Fibroblast of lung (primary cell): ENCODE measurements at regions not wholly inside any gene's neighbourhood (a gene's known extent, or its start where the extent isn't known, plus 50 kb on each side); places are given as distances from the start of the nearest gene placed in this dataset.
"Not testable (repeated sequence)": the region's sequence is repeated elsewhere in the genome, so short reads cannot be mapped to it uniquely, and the experiment has no call there.

ENCODE experiments used
- DNase-seq, 2 donors: peaks; one replicate each; pipeline versions ENCODE4 v3.0.0 to v3.0.0-alpha.2; 2010; ENCODE audit warnings: low read depth in 2 of 2
- H2AFZ ChIP-seq: 2 replicates; pipeline ENCODE4 v1.5.1; 2012; ENCODE audit warnings: low read length, control low read depth, inconsistent platforms
- H3K27ac ChIP-seq: 2 replicates; pipeline ENCODE4 v1.5.1; 2011; ENCODE audit warnings: low read length, control low read depth; ENCODE audit not compliant: insufficient read depth
- H3K27me3 ChIP-seq: 2 replicates; pipeline ENCODE4 v1.5.1; 2011; ENCODE audit warnings: mild to moderate bottlenecking, low read length; ENCODE audit not compliant: control insufficient read depth, insufficient read depth
- H3K36me3 ChIP-seq: 2 replicates; pipeline ENCODE4 v1.5.1; 2011; ENCODE audit warnings: low read length; ENCODE audit not compliant: control insufficient read depth, insufficient read depth
- H3K4me1 ChIP-seq: 2 replicates; pipeline ENCODE4 v1.5.1; 2011; ENCODE audit warnings: low read length; ENCODE audit not compliant: control insufficient read depth, insufficient read depth; ENCODE audit errors: extremely low read depth
- H3K4me2 ChIP-seq: 2 replicates; pipeline ENCODE4 v1.5.1; 2011; ENCODE audit warnings: low read length, control low read depth; ENCODE audit not compliant: insufficient read depth; ENCODE audit errors: extremely low read depth
- H3K4me3 ChIP-seq, 4 experiments: fragments of 200-600 bp in 1 of 4; sonication (generic) in 1 of 4; replicated peaks in 1 of 4; 2 replicates each; pipeline ENCODE4 v1.5.1; 2011 to 2016; ENCODE audit warnings: low read length in 4 of 4, low read depth in 3 of 4, mild to moderate bottlenecking in 3 of 4, control low read depth in 2 of 4, inconsistent platforms in 1 of 4, mixed read lengths in 1 of 4; ENCODE audit not compliant: insufficient read depth in 1 of 4; ENCODE audit errors: control extremely low read depth in 1 of 4
- H3K79me2 ChIP-seq: 2 replicates; pipeline ENCODE4 v1.5.1; 2012; ENCODE audit warnings: mild to moderate bottlenecking, low read length, inconsistent platforms; ENCODE audit not compliant: control insufficient read depth, insufficient read depth
- H3K9ac ChIP-seq: 2 replicates; pipeline ENCODE4 v1.5.1; 2011; ENCODE audit warnings: mild to moderate bottlenecking, low read length, control low read depth; ENCODE audit not compliant: insufficient read depth
- H3K9me3 ChIP-seq: 2 replicates; pipeline ENCODE4 v1.5.1; 2012; ENCODE audit warnings: low read depth, low read length; ENCODE audit not compliant: control insufficient read depth, insufficient read depth
- H4K20me1 ChIP-seq: 2 replicates; pipeline ENCODE4 v1.5.1; 2011; ENCODE audit warnings: low read length; ENCODE audit not compliant: control insufficient read depth, insufficient read depth; ENCODE audit errors: extremely low read depth
- EZH2 ChIP-seq: IDR thresholded peaks from 2 replicates; pipeline ENCODE4 v1.5.1; 2012; ENCODE audit warnings: low read length, control low read depth, mild to moderate bottlenecking; ENCODE audit errors: missing control alignments
- TF ChIP-seq, protein P1 (sequence below), 2 donors: IDR thresholded peaks in 1 of 2; conservative IDR thresholded peaks in 1 of 2; 1 replicate in 1 of 2; 2 replicates in 1 of 2; pipeline ENCODE4 v1.5.1; 2011 to 2012; ENCODE audit warnings: low read length in 2 of 2, control low read depth in 1 of 2, inconsistent platforms in 1 of 2, low read depth in 1 of 2, mild to moderate bottlenecking in 1 of 2

DNA sequence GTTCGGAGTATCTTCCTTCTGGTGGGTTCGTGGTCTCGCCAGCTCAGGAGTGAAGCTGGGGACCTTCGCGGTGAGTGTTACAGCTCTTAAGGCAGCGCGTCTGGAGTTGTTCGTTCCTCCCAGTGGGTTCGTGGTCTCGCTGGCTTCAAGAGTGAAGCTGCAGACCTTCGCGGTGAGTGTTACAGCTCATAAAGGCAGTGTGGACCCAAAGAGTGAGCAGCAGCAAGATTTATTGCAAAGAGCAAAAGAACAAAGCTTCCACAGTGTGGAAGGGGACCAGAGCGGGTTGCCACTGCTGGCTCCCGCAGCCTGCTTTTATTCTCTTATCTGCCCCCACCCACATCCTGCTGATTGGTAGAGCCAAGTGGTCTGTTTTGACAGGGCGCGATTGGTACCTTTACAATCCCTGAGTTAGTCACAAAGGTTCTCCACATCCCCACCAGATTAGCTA, 260.2 kb upstream of the BTG1 start:
- not testable (repeated sequence) for H3K4me1 ChIP-seq, H3K36me3 ChIP-seq, DNase-seq, H3K27me3 ChIP-seq, H3K4me2 ChIP-seq, H2AFZ ChIP-seq, H3K79me2 ChIP-seq, H3K9me3 ChIP-seq, H3K27ac ChIP-seq, H4K20me1 ChIP-seq, H3K4me3 ChIP-seq, H3K9ac ChIP-seq

DNA sequence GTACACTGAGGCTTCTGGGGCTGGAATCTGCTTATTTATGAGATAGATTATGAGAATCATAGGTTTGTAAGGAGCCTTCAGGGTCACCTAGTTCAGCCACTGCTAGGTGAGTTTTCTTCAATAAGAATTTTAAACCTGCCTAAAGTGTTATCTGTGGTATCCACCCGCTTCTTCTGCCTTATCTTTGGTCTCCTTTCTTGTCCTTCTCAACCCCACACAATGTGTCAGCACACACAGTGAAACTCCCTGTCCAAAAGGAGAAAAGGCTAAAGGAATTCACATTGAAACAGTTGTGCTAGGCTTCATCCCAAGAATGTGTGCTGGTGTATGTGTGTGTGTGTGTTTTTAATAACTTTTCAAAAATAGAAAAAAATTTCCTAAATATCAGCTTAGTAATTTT, 259.3 kb upstream of the BTG1 start:
- Histone ChIP-seq H3K36me3 (no peaks in the 10 kb centered on the region), H3K27ac (no peak overlapping the region), H3K4me3 (no peak overlapping the region), H2AFZ (no peak overlapping the region), H3K9me3 (no peaks in the 10 kb centered on the region), H3K79me2 (no peaks in the 10 kb centered on the region), H3K9ac (no peak overlapping the region), H3K4me2 (no peak overlapping the region), H3K27me3 (no peaks in the 10 kb centered on the region), H4K20me1 (no peaks in the 10 kb centered on the region), H3K4me1 (no peaks in the 10 kb centered on the region)
- no peak for DNase-seq
- TF ChIP-seq EZH2, result no peak
- TF ChIP-seq, protein P1, sequence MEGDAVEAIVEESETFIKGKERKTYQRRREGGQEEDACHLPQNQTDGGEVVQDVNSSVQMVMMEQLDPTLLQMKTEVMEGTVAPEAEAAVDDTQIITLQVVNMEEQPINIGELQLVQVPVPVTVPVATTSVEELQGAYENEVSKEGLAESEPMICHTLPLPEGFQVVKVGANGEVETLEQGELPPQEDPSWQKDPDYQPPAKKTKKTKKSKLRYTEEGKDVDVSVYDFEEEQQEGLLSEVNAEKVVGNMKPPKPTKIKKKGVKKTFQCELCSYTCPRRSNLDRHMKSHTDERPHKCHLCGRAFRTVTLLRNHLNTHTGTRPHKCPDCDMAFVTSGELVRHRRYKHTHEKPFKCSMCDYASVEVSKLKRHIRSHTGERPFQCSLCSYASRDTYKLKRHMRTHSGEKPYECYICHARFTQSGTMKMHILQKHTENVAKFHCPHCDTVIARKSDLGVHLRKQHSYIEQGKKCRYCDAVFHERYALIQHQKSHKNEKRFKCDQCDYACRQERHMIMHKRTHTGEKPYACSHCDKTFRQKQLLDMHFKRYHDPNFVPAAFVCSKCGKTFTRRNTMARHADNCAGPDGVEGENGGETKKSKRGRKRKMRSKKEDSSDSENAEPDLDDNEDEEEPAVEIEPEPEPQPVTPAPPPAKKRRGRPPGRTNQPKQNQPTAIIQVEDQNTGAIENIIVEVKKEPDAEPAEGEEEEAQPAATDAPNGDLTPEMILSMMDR (conservative IDR thresholded peaks at IDR 0.05 in 1 of 2, IDR thresholded peaks at IDR 0.05 in 1 of 2; ENCODE audit: low read depth in 1 of 2, low read length in 2 of 2), result no peak

DNA sequence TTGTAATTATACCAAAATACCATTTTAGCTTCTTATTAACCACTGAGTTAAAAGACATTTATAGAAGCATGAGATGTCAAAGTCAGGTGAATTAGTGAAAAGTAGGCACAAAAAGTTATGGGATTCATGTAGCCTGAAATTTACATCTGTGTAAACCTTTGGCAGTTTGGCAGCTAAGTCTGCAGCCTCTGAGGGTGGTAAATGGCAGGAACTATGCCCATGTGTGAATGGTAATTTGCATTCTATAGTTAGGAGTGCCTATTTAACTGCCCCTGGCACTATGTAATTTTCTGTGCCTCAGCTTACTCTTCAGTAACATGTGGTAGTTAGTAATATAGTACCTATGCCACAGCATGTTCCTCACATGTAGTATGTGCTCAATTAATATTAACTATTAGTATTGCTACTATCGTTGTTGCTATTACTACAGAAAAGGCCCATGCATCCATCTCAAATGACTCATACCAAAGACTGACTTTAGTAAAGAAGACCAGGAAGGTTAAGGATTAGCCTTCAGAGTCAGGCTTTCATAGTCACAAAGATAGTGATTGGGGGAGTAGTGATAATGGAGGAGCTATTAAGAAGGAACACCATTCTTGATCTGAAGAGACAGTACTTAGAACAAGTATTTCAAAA, 258.7 kb upstream of the BTG1 start:
- no peak overlapping the region for H3K9ac ChIP-seq
- H3K4me1 ChIP-seq, result no peaks in the 10 kb centered on the region
- no peaks in the 10 kb centered on the region for H3K36me3 ChIP-seq
- no peaks in the 10 kb centered on the region for H3K79me2 ChIP-seq
- no peak overlapping the region for H3K4me2 ChIP-seq
- no peaks in the 10 kb centered on the region for H3K27me3 ChIP-seq
- no peaks in the 10 kb centered on the region for H4K20me1 ChIP-seq
- DNase-seq, result no peak
- no peak for TF ChIP-seq EZH2
- TF ChIP-seq, protein P1 (conservative IDR thresholded peaks at IDR 0.05 in 1 of 2, IDR thresholded peaks at IDR 0.05 in 1 of 2; ENCODE audit: low read depth in 1 of 2, low read length in 2 of 2), result no peak
- H3K27ac ChIP-seq, result no peak overlapping the region
- H2AFZ ChIP-seq, result no peak overlapping the region
- no peak overlapping the region for H3K4me3 ChIP-seq
- no peaks in the 10 kb centered on the region for H3K9me3 ChIP-seq
